ENCODE measurements at regions not wholly inside any gene's neighbourhood (a gene's known extent, or its start where the extent isn't known, plus 50 kb on each side); places are given as distances from the start of the nearest gene placed in this dataset.

GRCh38 chr13:29925457-29926097 lies 75.2 kb upstream of the UBL3 start:
- WGBS, 2 experiments (ENCODE audit: extremely low coverage in 1 of 2, insufficient coverage in 1 of 2, insufficient read length in 1 of 2, insufficient replicate concordance in 2 of 2, low coverage in 1 of 2, low lambda C conversion rate in 2 of 2, missing lambda C conversion rate in 1 of 2), result 87% methylated on average over 3 of the region's 3 CpGs; no CpG with 5 or more reads in 1 of the 2 experiments
- H3K36me3 ChIP-seq (ENCODE audit: control insufficient read depth in 2 of 4, insufficient read depth in 4 of 4, low read length in 3 of 4), result no peaks in the 10 kb centered on the region
- H3K9ac ChIP-seq (replicated peaks in 1 of 4; ENCODE audit: extremely low read depth in 1 of 4, low read depth in 3 of 4, low read length in 3 of 4), result no peak overlapping the region
- no peak overlapping the region for H3K4me2 ChIP-seq (ENCODE audit: insufficient read depth in 1 of 2, low read depth in 2 of 2, low read length in 2 of 2)
- H3K27ac ChIP-seq (ENCODE audit: low read depth, low read length), result no peak overlapping the region
- H3K18ac ChIP-seq (ENCODE audit: extremely low read depth, low read length), result no peak overlapping the region
- no peak overlapping the region for H3K23ac ChIP-seq (ENCODE audit: insufficient read length)
- no peaks in the 10 kb centered on the region for H3K79me1 ChIP-seq (ENCODE audit: low read depth, low read length)
- H2AK5ac ChIP-seq (ENCODE audit: low read depth, low read length), result no peak overlapping the region
- no peak for FAIRE-seq
- no peak overlapping the region for H3K56ac ChIP-seq (replicated peaks; ENCODE audit: insufficient read length, low read depth, low read length)
- no peak overlapping the region for H4K91ac ChIP-seq (replicated peaks; ENCODE audit: insufficient read length, low read length)
- H2BK20ac ChIP-seq (ENCODE audit: low read length), result no peak overlapping the region
- H4K8ac ChIP-seq (ENCODE audit: extremely low read depth, insufficient read depth, low read length), result no peak overlapping the region
- no peaks in the 10 kb centered on the region for H3K79me2 ChIP-seq (ENCODE audit: control insufficient read depth in 1 of 2, insufficient read depth in 2 of 2, low read length in 2 of 2)
- no peak overlapping the region for H2BK5ac ChIP-seq (ENCODE audit: low read depth, low read length)
- CTCF ChIA-PET (ENCODE audit: partially characterized antibody), result interaction anchor here (0.6 to 7.1 kb wide), 10 partner anchors 12 to 427 kb away, joined by 3 to 97 read pairs (median 6); no protein-coding TSS in a partner anchor
- H4K20me1 ChIP-seq (replicated peaks in 1 of 2; ENCODE audit: control insufficient read depth in 1 of 2, insufficient read depth in 2 of 2, low read length in 2 of 2), result peaks cover 0 to 2% of the 10 kb centered on the region in 2 experiments
- no peak overlapping the region for H2BK120ac ChIP-seq (replicated peaks; ENCODE audit: low read depth, low read length)
- no peak overlapping the region for H3K14ac ChIP-seq (ENCODE audit: insufficient read length)
- no peak overlapping the region for H3K4ac ChIP-seq (replicated peaks; ENCODE audit: insufficient read length, low read depth, low read length)
- H4K5ac ChIP-seq (ENCODE audit: insufficient read length, low read depth, low read length), result no peak overlapping the region
- H3K9me3 ChIP-seq (ENCODE audit: insufficient read depth in 2 of 2, low read depth in 1 of 2, low read length in 1 of 2), result no peaks in the 10 kb centered on the region
- no peak overlapping the region for H3K4me3 ChIP-seq (ENCODE audit: extremely low read depth in 1 of 4, insufficient read depth in 2 of 4, low read depth in 3 of 4, low read length in 4 of 4)
- no peak overlapping the region for H2AFZ ChIP-seq (ENCODE audit: low read length)
- H3K27me3 ChIP-seq (replicated peaks in 1 of 4; ENCODE audit: control insufficient read depth in 3 of 4, extremely low read depth in 1 of 4, insufficient read depth in 3 of 4, low read length in 3 of 4), result peaks cover 0 to 7% (median 3%) of the 10 kb centered on the region in 4 experiments; a peak in 3 of 7 replicates
- no peak for DNase-seq (ENCODE audit: low read depth in 1 of 2, low spot score in 2 of 2)
- H3K4me1 ChIP-seq (replicated peaks in 1 of 4; ENCODE audit: control insufficient read depth in 3 of 4, insufficient read depth in 4 of 4, low read length in 3 of 4), result peaks cover 0 to 5% (median 4%) of the 10 kb centered on the region in 4 experiments; a peak in 5 of 7 replicates
- peaks cover 4% of the 10 kb centered on the region; the same call in 1 of the 2 replicates for H3K23me2 ChIP-seq (ENCODE audit: low read depth, low read length)
- no peak overlapping the region for H2BK15ac ChIP-seq (ENCODE audit: low read length)
- no peak overlapping the region for H2BK12ac ChIP-seq (ENCODE audit: low read depth, low read length)
- POLR2A ChIA-PET (ENCODE audit: partially characterized antibody), result interaction anchor here (1.2 to 1.7 kb wide), 2 partner anchors 11 to 77 kb away, joined by 3 to 5 read pairs; no protein-coding TSS in a partner anchor
- TF ChIP-seq TCF12 (IDR thresholded peaks at IDR 0.05; ENCODE audit: low read depth, low read length) (no peak), HDAC2 (IDR thresholded peaks at IDR 0.05; ENCODE audit: borderline replicate concordance in 1 of 2, low read depth in 2 of 2, low read length in 2 of 2) (no peak), ASH2L (IDR thresholded peaks at IDR 0.05; ENCODE audit: low read length) (no peak), FOSL1 (IDR thresholded peaks at IDR 0.05; ENCODE audit: insufficient read depth, low read depth, low read length) (no peak), TAF1 (IDR thresholded peaks at IDR 0.05; ENCODE audit: low read depth, low read length) (no peak)
